Esophagus muscularis mucosa (tissue), 4 donors: ENCODE measurements at regions not wholly inside any gene's neighbourhood (a gene's known extent, or its start where the extent isn't known, plus 50 kb on each side); places are given as distances from the start of the nearest gene placed in this dataset.

Source experiments
- CTCF ChIP-seq, 3 experiments: fragments of 200-600 bp in 2 of 3; fragments of 450-650 bp in 1 of 3; sonication (generic) in 2 of 3; IDR thresholded peaks; one replicate each; pipeline ENCODE4 v1.5.1; 2017 to 2019; ENCODE audit warnings: antibody characterized with exemption in 3 of 3, mild to moderate bottlenecking in 2 of 3, moderate library complexity in 1 of 3
- EP300 ChIP-seq: sonication (generic); formaldehyde crosslinking; IDR thresholded peaks from one replicate; pipeline ENCODE4 v1.6.1; 2017; ENCODE audit warnings: antibody characterized with exemption
- POLR2A ChIP-seq: fragments of 450-650 bp; IDR thresholded peaks from one replicate; pipeline ENCODE4 v1.6.1; 2017; ENCODE audit warnings: antibody characterized with exemption, moderate library complexity, mild to moderate bottlenecking, low read depth
- POLR2AphosphoS5 ChIP-seq, 2 donors: sonication (generic); formaldehyde crosslinking; IDR thresholded peaks; one replicate each; pipeline ENCODE4 v1.6.1; 2017; ENCODE audit warnings: antibody characterized with exemption in 2 of 2

DNA sequence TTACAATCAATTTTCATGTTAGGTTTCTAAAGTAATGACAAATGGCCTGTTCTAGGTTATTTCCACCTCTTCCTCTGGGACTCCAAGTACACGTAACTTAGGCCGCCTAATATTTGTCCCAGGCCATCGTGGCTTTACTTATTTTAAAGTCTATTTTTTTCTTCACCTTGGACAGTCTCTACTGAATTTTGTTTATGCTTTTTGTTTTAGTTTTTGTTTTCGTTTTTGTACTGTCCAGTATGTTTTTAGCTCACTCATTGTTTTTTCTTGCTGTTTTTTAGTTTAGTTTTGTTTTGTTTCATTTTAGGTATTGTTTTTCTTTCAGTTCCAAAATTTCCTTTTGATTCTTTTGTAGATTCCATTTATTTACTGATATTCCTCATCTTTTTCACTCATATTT, 187.7 kb upstream of the RNPC3 start:
- TF ChIP-seq CTCF (IDR thresholded peaks at IDR 0.05) (no peak), POLR2AphosphoS5 (IDR thresholded peaks at IDR 0.05) (no peak), POLR2A (no peak), EP300 (no peak)
